ENCODE measurements at regions not wholly inside any gene's neighbourhood (a gene's known extent, or its start where the extent isn't known, plus 50 kb on each side); places are given as distances from the start of the nearest gene placed in this dataset.
A peak's percentile ranks its signal among the peaks of the same experiment; 100 is the strongest.

GRCh38 chr11:82092904-82093303 is 640.8 kb downstream of the FAM181B start:
- no peak overlapping the region for H3K4me3 ChIP-seq
- H3K27ac Mint-ChIP-seq: no peak overlapping the region
- no peaks in the 10 kb centered on the region for H3K79me2 ChIP-seq (ENCODE audit: low read depth)
- DNase-seq (ENCODE audit: low spot score): no peak
- no peaks in the 10 kb centered on the region for H3K36me3 Mint-ChIP-seq
- no peak for TF ChIP-seq EZH2phosphoT487 (IDR thresholded peaks at IDR 0.05)
- no peak for TF ChIP-seq EZH2 (IDR thresholded peaks at IDR 0.05)
- no peak for TF ChIP-seq CTCF (IDR thresholded peaks at IDR 0.05)
- no peaks in the 10 kb centered on the region for H3K27me3 ChIP-seq
- no peak overlapping the region for H3K4me3 Mint-ChIP-seq
- no peaks in the 10 kb centered on the region for H3K4me1 ChIP-seq
- H3F3A ChIP-seq (ENCODE audit: low read depth): no peaks in the 10 kb centered on the region
- H3K9me3 ChIP-seq (ENCODE audit: low read depth): no peaks in the 10 kb centered on the region
- no peak overlapping the region for H3K27ac ChIP-seq
- no peaks in the 10 kb centered on the region for H3K4me1 Mint-ChIP-seq
- H3K9ac ChIP-seq: no peak overlapping the region
- no peaks in the 10 kb centered on the region for H3K36me3 ChIP-seq
- H4K20me1 ChIP-seq (ENCODE audit: low read depth): no peaks in the 10 kb centered on the region
- H2AFZ ChIP-seq (replicated peaks): no peak overlapping the region
- no peaks in the 10 kb centered on the region for H3K9me3 Mint-ChIP-seq
- H3K27me3 Mint-ChIP-seq (ENCODE audit: insufficient read depth, low read depth): no peaks in the 10 kb centered on the region
- H3K4me2 ChIP-seq: no peak overlapping the region

GRCh38 chr11:82089426-82089825 is 644.2 kb downstream of the FAM181B start:
- no peak overlapping the region for H3K9ac ChIP-seq
- no peak overlapping the region for H3K27ac ChIP-seq
- no peaks in the 10 kb centered on the region for H4K20me1 ChIP-seq (ENCODE audit: low read depth)
- H3K79me2 ChIP-seq (ENCODE audit: low read depth): no peaks in the 10 kb centered on the region
- H3F3A ChIP-seq (ENCODE audit: low read depth): no peaks in the 10 kb centered on the region
- Mint-ChIP-seq H3K9me3 (no peaks in the 10 kb centered on the region), H3K4me3 (no peak overlapping the region), H3K27ac (no peak overlapping the region), H3K4me1 (peaks cover 13% of the 10 kb centered on the region), H3K36me3 (no peaks in the 10 kb centered on the region), H3K27me3 (ENCODE audit: insufficient read depth, low read depth) (no peaks in the 10 kb centered on the region)
- H3K4me2 ChIP-seq: no peak overlapping the region
- H3K4me3 ChIP-seq: no peak overlapping the region
- DNase-seq (ENCODE audit: low spot score): no peak
- H3K9me3 ChIP-seq (ENCODE audit: low read depth): no peaks in the 10 kb centered on the region
- no peaks in the 10 kb centered on the region for H3K27me3 ChIP-seq
- no peak overlapping the region for H2AFZ ChIP-seq (replicated peaks)
- no peaks in the 10 kb centered on the region for H3K36me3 ChIP-seq
- TF ChIP-seq CTCF (IDR thresholded peaks at IDR 0.05) (no peak), EZH2 (IDR thresholded peaks at IDR 0.05) (no peak), EZH2phosphoT487 (IDR thresholded peaks at IDR 0.05) (no peak)
- peaks cover 6% of the 10 kb centered on the region for H3K4me1 ChIP-seq

GRCh38 chr11:82085493-82085892 is 648.2 kb downstream of the FAM181B start:
- Histone ChIP-seq H3K27me3 (no peaks in the 10 kb centered on the region), H3K4me2 (no peak overlapping the region), H3F3A (ENCODE audit: low read depth) (no peaks in the 10 kb centered on the region), H3K4me3 (no peak overlapping the region), H3K79me2 (ENCODE audit: low read depth) (no peaks in the 10 kb centered on the region), H3K36me3 (no peaks in the 10 kb centered on the region), H3K9ac (no peak overlapping the region), H2AFZ (replicated peaks) (no peak overlapping the region), H3K27ac (no peak overlapping the region), H3K9me3 (ENCODE audit: low read depth) (no peaks in the 10 kb centered on the region), H3K4me1 (peaks cover 6% of the 10 kb centered on the region), H4K20me1 (ENCODE audit: low read depth) (no peaks in the 10 kb centered on the region)
- peak; percentile 59 for DNase-seq (ENCODE audit: low spot score)
- Mint-ChIP-seq H3K27ac (no peak overlapping the region), H3K27me3 (ENCODE audit: insufficient read depth, low read depth) (no peaks in the 10 kb centered on the region), H3K4me1 (peaks cover 13% of the 10 kb centered on the region), H3K9me3 (no peaks in the 10 kb centered on the region), H3K36me3 (no peaks in the 10 kb centered on the region), H3K4me3 (no peak overlapping the region)
- TF ChIP-seq EZH2phosphoT487 (IDR thresholded peaks at IDR 0.05) (no peak), CTCF (IDR thresholded peaks at IDR 0.05) (no peak), EZH2 (IDR thresholded peaks at IDR 0.05) (no peak)

Measured in neural progenitor cell (in vitro differentiated cells).